ENCODE measurements at regions not wholly inside any gene's neighbourhood (a gene's known extent, or its start where the extent isn't known, plus 50 kb on each side); places are given as distances from the start of the nearest gene placed in this dataset.

GRCh38 chr2:150677551-150677950 lies 190.1 kb upstream of the RND3 start:
- TF ChIP-seq CTCF (IDR thresholded peaks at IDR 0.05) (no peak), EP300 (IDR thresholded peaks at IDR 0.05) (no peak), POLR2A (IDR thresholded peaks at IDR 0.05; ENCODE audit: low read depth) (no peak), POLR2AphosphoS5 (IDR thresholded peaks at IDR 0.05) (no peak)

Data from esophagus muscularis mucosa (tissue), 4 donors.